OCI-LY3 (cell line): ENCODE measurements at regions not wholly inside any gene's neighbourhood (a gene's known extent, or its start where the extent isn't known, plus 50 kb on each side); places are given as distances from the start of the nearest gene placed in this dataset.
A peak's percentile ranks its signal among the peaks of the same experiment; 100 is the strongest.

Experiments
- H2AFZ ChIP-seq: fragments of 200-600, 300-600 bp; shearing (Covaris generic); 2 replicates; pipeline ENCODE4 v1.6.0; 2014; ENCODE audit warnings: antibody characterized with exemption, low read depth, low read length
- H3K27ac ChIP-seq: fragments of 200-600, 300-600 bp; sonication (generic); 2 replicates; pipeline ENCODE4 v1.5.1; 2014; ENCODE audit warnings: mild to moderate bottlenecking, low read length, moderate library complexity, mixed read lengths
- H3K27me3 ChIP-seq: fragments of 200-600, 300-600 bp; sonication (generic); 2 replicates; pipeline ENCODE4 v1.6.1; 2014; ENCODE audit warnings: low read depth, low read length, mixed read lengths
- H3K36me3 ChIP-seq: fragments of 200-600, 300-600 bp; sonication (generic); replicated peaks from 2 replicates; pipeline ENCODE3; 2014; ENCODE audit warnings: low read depth, low read length, mixed read lengths
- H3K4me1 ChIP-seq: fragments of 300-600, 200-600 bp; sonication (generic); 2 replicates; pipeline ENCODE4 v1.6.1; 2014; ENCODE audit warnings: low read length, mixed read lengths
- H3K4me2 ChIP-seq: fragments of 200-600, 300-600 bp; sonication (generic); 2 replicates; pipeline ENCODE4 v1.6.1; 2014; ENCODE audit warnings: low read length, mixed read lengths
- H3K4me3 ChIP-seq: fragments of 300-600, 200-600 bp; sonication (generic); 2 replicates; pipeline ENCODE4 v1.5.1; 2014; ENCODE audit warnings: antibody characterized with exemption, mild to moderate bottlenecking, low read length, moderate library complexity
- H3K79me2 ChIP-seq: fragments of 300-600, 200-600 bp; shearing (Covaris generic); 2 replicates; pipeline ENCODE4 v1.6.1; 2014; ENCODE audit warnings: mild to moderate bottlenecking, low read length, mixed read lengths
- H3K9ac ChIP-seq: fragments of 300-600, 200-600 bp; shearing (Covaris generic); 2 replicates; pipeline ENCODE4 v1.6.0; 2014; ENCODE audit warnings: mild to moderate bottlenecking, low read length, moderate library complexity
- H3K9me3 ChIP-seq: fragments of 200-600, 300-600 bp; shearing (Covaris generic); 2 replicates; pipeline ENCODE4 v1.6.1; 2014; ENCODE audit warnings: low read length, mixed read lengths; ENCODE audit not compliant: insufficient read depth
- H4K20me1 ChIP-seq: fragments of 200-600, 300-600 bp; sonication (generic); 2 replicates; pipeline ENCODE4 v1.6.1; 2016; ENCODE audit warnings: low read length, mixed read lengths; ENCODE audit not compliant: insufficient read depth
- EZH2phosphoT487 ChIP-seq: fragments of 200-600 bp; shearing (Covaris generic); IDR thresholded peaks from 2 replicates; pipeline ENCODE4 v1.6.1; 2018; ENCODE audit warnings: antibody characterized with exemption, mixed run types, low read depth
- TF ChIP-seq, protein P1 (sequence below): fragments of 200-600, 300-600 bp; sonication (generic); IDR thresholded peaks from 2 replicates; pipeline ENCODE4 v1.5.1; 2014; ENCODE audit warnings: antibody characterized with exemption, low read length, low read depth

DNA sequence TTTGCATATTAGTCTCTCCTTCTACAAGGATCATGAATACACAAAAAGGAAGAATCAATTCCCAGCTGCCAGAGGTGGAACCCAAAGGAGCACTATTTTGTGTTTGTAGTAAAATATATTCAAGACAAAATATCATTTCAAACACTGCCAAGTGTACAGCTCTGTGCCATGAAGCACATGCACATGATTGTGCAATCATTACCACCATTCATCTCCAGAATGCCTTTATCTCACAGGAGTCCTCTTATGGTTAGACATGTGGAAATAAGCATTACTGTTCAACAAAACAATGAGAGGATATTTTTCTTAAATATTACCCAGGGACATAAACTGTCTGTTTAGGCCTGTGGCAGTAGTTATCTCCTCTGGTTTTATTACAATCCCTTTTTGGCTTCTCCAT lies 151.4 kb upstream of the PPP1R3A start:
- H3K9ac ChIP-seq = no peak overlapping the region
- H4K20me1 ChIP-seq = no peaks in the 10 kb centered on the region
- 0 out of 2 replicates have a peak, but pooled peaks cover 2% of the 10 kb centered on the region for H3K9me3 ChIP-seq
- H3K79me2 ChIP-seq = no peaks in the 10 kb centered on the region
- no peak overlapping the region for H3K4me3 ChIP-seq
- TF ChIP-seq, protein P1, sequence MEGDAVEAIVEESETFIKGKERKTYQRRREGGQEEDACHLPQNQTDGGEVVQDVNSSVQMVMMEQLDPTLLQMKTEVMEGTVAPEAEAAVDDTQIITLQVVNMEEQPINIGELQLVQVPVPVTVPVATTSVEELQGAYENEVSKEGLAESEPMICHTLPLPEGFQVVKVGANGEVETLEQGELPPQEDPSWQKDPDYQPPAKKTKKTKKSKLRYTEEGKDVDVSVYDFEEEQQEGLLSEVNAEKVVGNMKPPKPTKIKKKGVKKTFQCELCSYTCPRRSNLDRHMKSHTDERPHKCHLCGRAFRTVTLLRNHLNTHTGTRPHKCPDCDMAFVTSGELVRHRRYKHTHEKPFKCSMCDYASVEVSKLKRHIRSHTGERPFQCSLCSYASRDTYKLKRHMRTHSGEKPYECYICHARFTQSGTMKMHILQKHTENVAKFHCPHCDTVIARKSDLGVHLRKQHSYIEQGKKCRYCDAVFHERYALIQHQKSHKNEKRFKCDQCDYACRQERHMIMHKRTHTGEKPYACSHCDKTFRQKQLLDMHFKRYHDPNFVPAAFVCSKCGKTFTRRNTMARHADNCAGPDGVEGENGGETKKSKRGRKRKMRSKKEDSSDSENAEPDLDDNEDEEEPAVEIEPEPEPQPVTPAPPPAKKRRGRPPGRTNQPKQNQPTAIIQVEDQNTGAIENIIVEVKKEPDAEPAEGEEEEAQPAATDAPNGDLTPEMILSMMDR = no peak
- no peak for TF ChIP-seq EZH2phosphoT487
- no peaks in the 10 kb centered on the region for H3K27me3 ChIP-seq
- no peak overlapping the region for H2AFZ ChIP-seq
- H3K27ac ChIP-seq = no peak overlapping the region
- H3K4me2 ChIP-seq = no peak overlapping the region
- no peaks in the 10 kb centered on the region for H3K36me3 ChIP-seq
- no peaks in the 10 kb centered on the region for H3K4me1 ChIP-seq

DNA sequence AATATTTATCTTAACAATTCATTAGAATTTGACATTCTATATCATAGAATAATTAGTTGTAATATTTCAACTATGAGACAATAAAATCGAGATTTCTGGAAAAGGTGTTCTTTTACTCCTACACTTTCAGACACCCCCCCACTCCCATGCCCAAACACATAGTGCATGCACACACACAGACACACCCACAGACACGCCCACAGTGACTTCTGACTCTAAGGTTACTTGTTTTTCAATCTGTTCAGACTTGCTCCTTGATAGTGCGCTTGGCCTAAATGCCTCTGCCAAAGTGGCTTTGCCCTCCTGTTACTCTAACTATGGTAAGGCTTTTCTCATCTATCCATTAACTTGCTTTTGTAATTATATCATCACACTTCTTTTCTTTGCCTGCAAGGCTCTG lies 144.0 kb upstream of the PPP1R3A start:
- H3K9me3 ChIP-seq = no peaks in the 10 kb centered on the region
- TF ChIP-seq, protein P1 = no peak
- no peak for TF ChIP-seq EZH2phosphoT487
- no peak overlapping the region for H3K4me2 ChIP-seq

DNA sequence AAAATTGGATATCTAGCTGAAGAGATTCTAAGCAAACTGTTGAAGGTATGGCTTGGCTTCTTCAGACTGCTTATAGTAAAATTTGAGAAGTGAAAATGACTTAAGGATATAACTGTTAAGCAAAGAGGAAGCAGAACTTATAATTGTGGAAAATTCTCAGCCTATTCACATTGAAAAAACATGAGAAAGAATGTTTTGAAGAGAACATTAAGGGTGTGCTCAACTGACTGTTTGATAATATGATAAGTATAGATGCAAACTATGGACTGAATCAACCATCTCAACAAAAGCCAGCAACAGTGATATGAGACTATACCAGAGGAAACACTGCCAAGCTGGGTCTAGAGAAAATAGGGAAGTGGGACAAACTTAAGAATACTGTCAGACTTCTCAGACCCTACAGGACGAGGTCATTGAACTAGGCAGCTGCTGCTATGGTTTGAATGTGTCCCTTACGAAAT lies 133.1 kb upstream of the PPP1R3A start:
- Histone ChIP-seq H3K27ac (peak overlapping the region; percentile 92), H3K4me2 (peak overlapping the region; percentile 88), H2AFZ (peak overlapping the region; percentile 68), H3K4me1 (peaks cover 33% of the 10 kb centered on the region), H3K9ac (peak overlapping the region; percentile 47; the same call in 1 of the 2 replicates), H3K4me3 (peak overlapping the region; percentile 46), H4K20me1 (no peaks in the 10 kb centered on the region), H3K79me2 (no peaks in the 10 kb centered on the region), H3K27me3 (no peaks in the 10 kb centered on the region), H3K9me3 (no peaks in the 10 kb centered on the region), H3K36me3 (peaks cover 5% of the 10 kb centered on the region)
- TF ChIP-seq, protein P1 = no peak
- TF ChIP-seq EZH2phosphoT487 = no peak

More for the DNA sequence above, 144.0 kb upstream of the PPP1R3A start:
- no peak overlapping the region for H2AFZ ChIP-seq
- no peaks in the 10 kb centered on the region for H3K27me3 ChIP-seq
- no peak overlapping the region for H3K27ac ChIP-seq
- H4K20me1 ChIP-seq = no peaks in the 10 kb centered on the region
- H3K9ac ChIP-seq = no peak overlapping the region
- no peaks in the 10 kb centered on the region for H3K79me2 ChIP-seq
- H3K36me3 ChIP-seq = no peaks in the 10 kb centered on the region
- no peak overlapping the region for H3K4me3 ChIP-seq
- no peaks in the 10 kb centered on the region for H3K4me1 ChIP-seq

DNA sequence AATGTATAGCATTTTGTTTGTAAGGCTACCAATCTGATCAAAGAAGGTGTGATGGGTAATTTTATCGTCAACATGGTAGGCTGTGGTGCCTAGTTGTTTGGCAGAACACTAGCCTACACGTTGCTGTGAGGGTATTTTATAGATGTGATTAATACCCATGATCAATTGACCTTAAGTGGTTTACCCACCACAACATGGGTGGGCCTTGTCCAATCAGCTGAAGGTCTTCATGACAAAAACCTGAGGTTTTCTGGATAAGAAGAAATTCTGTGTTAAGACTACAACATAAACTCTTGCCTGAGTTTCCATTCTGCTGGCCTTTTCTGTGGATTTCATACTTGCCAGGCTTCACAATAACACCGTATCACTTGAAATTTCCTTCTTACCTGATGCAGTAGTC lies 131.8 kb upstream of the PPP1R3A start:
- Histone ChIP-seq H3K36me3 (peaks cover 5% of the 10 kb centered on the region), H3K9me3 (no peaks in the 10 kb centered on the region), H3K79me2 (no peaks in the 10 kb centered on the region), H3K4me1 (peaks cover 33% of the 10 kb centered on the region), H3K4me3 (no peak overlapping the region), H3K4me2 (no peak overlapping the region), H3K27ac (no peak overlapping the region), H4K20me1 (no peaks in the 10 kb centered on the region), H3K9ac (no peak overlapping the region), H2AFZ (no peak overlapping the region), H3K27me3 (no peaks in the 10 kb centered on the region)
- TF ChIP-seq, protein P1 = no peak
- TF ChIP-seq EZH2phosphoT487 = no peak
